Vagina (tissue), 2 donors: ENCODE measurements at regions not wholly inside any gene's neighbourhood (a gene's known extent, or its start where the extent isn't known, plus 50 kb on each side); places are given as distances from the start of the nearest gene placed in this dataset.

Experiments
- POLR2A ChIP-seq, 2 donors: fragments of 450-650 bp; IDR thresholded peaks; one replicate each; pipeline ENCODE4 v1.6.1; 2017; ENCODE audit warnings: antibody characterized with exemption in 2 of 2, mild to moderate bottlenecking in 2 of 2, moderate library complexity in 2 of 2
- TF ChIP-seq, protein P1 (sequence below), 3 experiments: fragments of 450-650 bp in 2 of 3; fragments of 200-600 bp in 1 of 3; sonication (generic) in 1 of 3; IDR thresholded peaks; one replicate each; pipeline ENCODE4 v1.5.1; 2017 to 2019; ENCODE audit warnings: antibody characterized with exemption in 3 of 3, mild to moderate bottlenecking in 2 of 3, moderate library complexity in 2 of 3

DNA sequence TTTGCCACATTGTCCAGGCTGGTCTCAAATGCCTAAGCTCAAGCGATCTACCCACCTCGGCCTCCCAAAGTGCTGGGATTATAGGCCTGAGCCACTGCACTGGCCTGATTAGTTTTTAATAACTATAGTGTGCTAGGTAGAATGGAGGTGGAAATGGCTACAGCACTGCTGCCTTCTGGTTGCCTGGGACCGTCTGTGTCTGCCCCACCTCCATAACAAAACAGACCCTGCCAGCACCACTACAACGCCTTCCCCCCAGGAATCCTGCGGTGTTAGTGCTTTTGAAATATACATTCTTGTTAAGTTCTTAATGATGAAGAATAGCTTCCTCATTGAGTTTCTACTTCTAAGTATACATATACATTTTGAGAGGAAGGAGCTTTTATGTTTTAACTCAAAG is 148.2 kb upstream of the ITGA6 start:
- TF ChIP-seq, protein P1, sequence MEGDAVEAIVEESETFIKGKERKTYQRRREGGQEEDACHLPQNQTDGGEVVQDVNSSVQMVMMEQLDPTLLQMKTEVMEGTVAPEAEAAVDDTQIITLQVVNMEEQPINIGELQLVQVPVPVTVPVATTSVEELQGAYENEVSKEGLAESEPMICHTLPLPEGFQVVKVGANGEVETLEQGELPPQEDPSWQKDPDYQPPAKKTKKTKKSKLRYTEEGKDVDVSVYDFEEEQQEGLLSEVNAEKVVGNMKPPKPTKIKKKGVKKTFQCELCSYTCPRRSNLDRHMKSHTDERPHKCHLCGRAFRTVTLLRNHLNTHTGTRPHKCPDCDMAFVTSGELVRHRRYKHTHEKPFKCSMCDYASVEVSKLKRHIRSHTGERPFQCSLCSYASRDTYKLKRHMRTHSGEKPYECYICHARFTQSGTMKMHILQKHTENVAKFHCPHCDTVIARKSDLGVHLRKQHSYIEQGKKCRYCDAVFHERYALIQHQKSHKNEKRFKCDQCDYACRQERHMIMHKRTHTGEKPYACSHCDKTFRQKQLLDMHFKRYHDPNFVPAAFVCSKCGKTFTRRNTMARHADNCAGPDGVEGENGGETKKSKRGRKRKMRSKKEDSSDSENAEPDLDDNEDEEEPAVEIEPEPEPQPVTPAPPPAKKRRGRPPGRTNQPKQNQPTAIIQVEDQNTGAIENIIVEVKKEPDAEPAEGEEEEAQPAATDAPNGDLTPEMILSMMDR (IDR thresholded peaks at IDR 0.05), result no peak
- no peak for TF ChIP-seq POLR2A (IDR thresholded peaks at IDR 0.05)
